Osteocyte (in vitro differentiated cells): ENCODE measurements at regions not wholly inside any gene's neighbourhood (a gene's known extent, or its start where the extent isn't known, plus 50 kb on each side); places are given as distances from the start of the nearest gene placed in this dataset.

Experiments
- DNase-seq: peaks from one replicate; pipeline ENCODE4 v3.0.0; 2021; ENCODE audit warnings: mixed read lengths; ENCODE audit not compliant: unreplicated experiment; ENCODE audit errors: extremely low spot score
- H3K27ac Mint-ChIP-seq: one replicate; pipeline ENCODE4 v1.8.0; 2021; ENCODE audit warnings: mild to moderate bottlenecking, mixed read lengths; ENCODE audit not compliant: unreplicated experiment
- H3K27me3 Mint-ChIP-seq: one replicate; pipeline ENCODE4 v1.8.0; 2021; ENCODE audit warnings: mixed read lengths; ENCODE audit not compliant: unreplicated experiment
- H3K36me3 Mint-ChIP-seq: one replicate; pipeline ENCODE4 v1.8.0; 2021; ENCODE audit warnings: mixed read lengths; ENCODE audit not compliant: unreplicated experiment
- H3K4me1 Mint-ChIP-seq: one replicate; pipeline ENCODE4 v1.8.0; 2021; ENCODE audit warnings: mixed read lengths; ENCODE audit not compliant: unreplicated experiment
- H3K4me3 Mint-ChIP-seq: one replicate; pipeline ENCODE4 v1.8.0; 2021; ENCODE audit warnings: mild to moderate bottlenecking, moderate library complexity, mixed read lengths; ENCODE audit not compliant: unreplicated experiment
- H3K9me3 Mint-ChIP-seq: one replicate; pipeline ENCODE4 v1.8.0; 2021; ENCODE audit warnings: mixed read lengths; ENCODE audit not compliant: unreplicated experiment
- CTCF ChIP-seq: fragments of 200-600 bp; sonication (generic); IDR thresholded peaks from 2 replicates; pipeline ENCODE4 v1.5.0; 2021; ENCODE audit warnings: antibody characterized with exemption, mild to moderate bottlenecking, moderate library complexity

GRCh38 chr3:117527346-117527745 is 817.8 kb downstream of the TUSC7 start:
- no peaks in the 10 kb centered on the region for H3K36me3 Mint-ChIP-seq

DNA sequence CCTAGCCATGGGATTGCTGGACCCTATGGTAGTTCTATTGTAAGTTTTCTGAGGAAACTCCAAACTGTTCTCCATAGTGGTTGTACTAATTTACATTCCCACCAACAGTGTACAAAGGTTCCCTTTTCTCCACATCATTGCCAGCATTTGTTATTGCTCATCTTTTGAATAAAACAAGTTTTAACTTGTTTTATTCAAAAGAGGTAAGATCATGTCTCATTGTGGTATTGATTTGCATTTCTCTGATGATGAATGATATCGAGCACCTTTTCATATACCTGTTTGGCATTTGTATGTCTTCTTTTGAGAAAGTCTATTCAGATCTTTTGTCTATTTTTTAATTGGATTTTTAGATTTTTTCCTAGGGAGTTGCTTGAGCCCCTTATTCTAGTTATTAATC is 819.1 kb downstream of the TUSC7 start:
- H3K27ac Mint-ChIP-seq = no peak overlapping the region
- no peak overlapping the region for H3K4me3 Mint-ChIP-seq
- no peaks in the 10 kb centered on the region for H3K9me3 Mint-ChIP-seq
- H3K36me3 Mint-ChIP-seq = no peaks in the 10 kb centered on the region
- H3K4me1 Mint-ChIP-seq = peaks cover 12% of the 10 kb centered on the region
- peaks cover 43% of the 10 kb centered on the region for H3K27me3 Mint-ChIP-seq
- no peak for TF ChIP-seq CTCF
- no peak for DNase-seq

More at GRCh38 chr3:117527346-117527745, 817.8 kb downstream of the TUSC7 start:
- no peak for DNase-seq
- Mint-ChIP-seq H3K27me3 (peaks cover 35% of the 10 kb centered on the region), H3K27ac (no peak overlapping the region), H3K9me3 (no peaks in the 10 kb centered on the region), H3K4me1 (peaks cover 16% of the 10 kb centered on the region), H3K4me3 (no peak overlapping the region)
- no peak for TF ChIP-seq CTCF

GRCh38 chr3:117531078-117531767 is 821.6 kb downstream of the TUSC7 start:
- DNase-seq = no peak
- no peaks in the 10 kb centered on the region for H3K9me3 Mint-ChIP-seq
- peaks cover 52% of the 10 kb centered on the region for H3K27me3 Mint-ChIP-seq
- no peak for TF ChIP-seq CTCF
- peaks cover 2% of the 10 kb centered on the region for H3K4me1 Mint-ChIP-seq
- no peak overlapping the region for H3K4me3 Mint-ChIP-seq
- H3K27ac Mint-ChIP-seq = no peak overlapping the region
- H3K36me3 Mint-ChIP-seq = no peaks in the 10 kb centered on the region

- TF ChIP-seq CTCF = no peak
- Mint-ChIP-seq H3K9me3 (no peaks in the 10 kb centered on the region), H3K4me1 (no peaks in the 10 kb centered on the region), H3K27me3 (peaks cover 54% of the 10 kb centered on the region), H3K36me3 (no peaks in the 10 kb centered on the region), H3K4me3 (no peak overlapping the region), H3K27ac (no peak overlapping the region)
- no peak for DNase-seq
These were observed 822.7 kb downstream of the TUSC7 start for GRCh38 chr3:117532268-117532667.

DNA sequence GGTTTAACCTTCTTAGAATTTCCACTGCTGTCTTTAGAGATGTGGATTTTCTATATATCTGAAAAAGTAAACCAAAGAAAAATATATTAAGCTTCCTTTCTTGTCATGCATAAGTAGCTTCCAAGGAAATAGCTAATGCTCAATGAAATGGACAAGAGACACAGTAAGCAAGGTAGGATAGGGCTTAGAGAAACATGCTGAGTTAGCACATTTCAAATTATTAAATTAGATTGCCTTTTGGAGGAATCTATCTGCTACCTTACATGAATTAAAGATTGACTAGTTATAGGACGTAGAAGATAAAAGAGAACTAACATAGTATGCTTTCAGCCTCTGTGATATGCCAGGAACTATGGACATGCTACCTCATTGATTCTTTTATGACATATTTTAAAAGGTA is 824.6 kb downstream of the TUSC7 start:
- Mint-ChIP-seq H3K9me3 (no peaks in the 10 kb centered on the region), H3K27ac (no peak overlapping the region), H3K4me1 (no peaks in the 10 kb centered on the region), H3K4me3 (no peak overlapping the region), H3K36me3 (no peaks in the 10 kb centered on the region), H3K27me3 (peaks cover 46% of the 10 kb centered on the region)
- no peak for TF ChIP-seq CTCF
- no peak for DNase-seq
